GM12892 (cell line): ENCODE measurements at regions not wholly inside any gene's neighbourhood (a gene's known extent, or its start where the extent isn't known, plus 50 kb on each side); places are given as distances from the start of the nearest gene placed in this dataset.

Source experiments
- POLR2A ChIP-seq: IDR thresholded peaks from 2 replicates; pipeline ENCODE4 v1.6.1; 2011; ENCODE audit warnings: low read depth, low read length, control low read depth
- TAF1 ChIP-seq: IDR thresholded peaks from 2 replicates; pipeline ENCODE4 v1.6.1; 2011; ENCODE audit warnings: low read depth, mild to moderate bottlenecking, control low read depth, low read length, borderline replicate concordance

GRCh38 chr15:77546870-77547269, 85.8 kb downstream of the LINGO1 start:
- TF ChIP-seq TAF1, result no peak
- no peak for TF ChIP-seq POLR2A
